HUES64 (cell line): ENCODE measurements at regions not wholly inside any gene's neighbourhood (a gene's known extent, or its start where the extent isn't known, plus 50 kb on each side); places are given as distances from the start of the nearest gene placed in this dataset.

Experiments
- H3K27ac ChIP-seq: 2 replicates; pipeline ENCODE4 v1.7.0; 2013; ENCODE audit warnings: low read depth, low read length, inconsistent platforms
- H3K27me3 ChIP-seq: 2 replicates; pipeline ENCODE4 v1.6.1; 2013; ENCODE audit warnings: mild to moderate bottlenecking, low read length; ENCODE audit not compliant: insufficient read depth
- H3K36me3 ChIP-seq: 2 replicates; pipeline ENCODE4 v1.6.1; 2013; ENCODE audit warnings: mild to moderate bottlenecking, low read length; ENCODE audit not compliant: insufficient read depth
- H3K4me1 ChIP-seq: 2 replicates; pipeline ENCODE4 v1.6.1; 2013; ENCODE audit warnings: mild to moderate bottlenecking, low read length, moderate library complexity; ENCODE audit not compliant: insufficient read depth
- H3K4me3 ChIP-seq: 2 replicates; pipeline ENCODE4 v1.5.1; 2013; ENCODE audit warnings: mild to moderate bottlenecking, low read length, moderate library complexity
- H3K9ac ChIP-seq: 2 replicates; pipeline ENCODE4 v1.6.1; 2013; ENCODE audit warnings: mild to moderate bottlenecking, low read depth, low read length
- H3K9me3 ChIP-seq: 2 replicates; pipeline ENCODE4 v1.6.1; 2013; ENCODE audit warnings: low read depth, low read length; ENCODE audit not compliant: insufficient read depth
- WGBS: fragments of 150-250, 120-280 bp; methylation state at CpG from one replicate; pipeline ENCODE4 v1.1.7; 2013; ENCODE audit warnings: missing lambda C conversion rate; 5-methylcytosine and 5-hydroxymethylcytosine counted together

GRCh38 chr6:144345451-144345850, 60.3 kb downstream of the UTRN start:
- no peaks in the 10 kb centered on the region for H3K9me3 ChIP-seq
- WGBS: 90% methylated on average over 4 of the region's 4 CpGs
- H3K4me3 ChIP-seq: no peak overlapping the region
- no peak overlapping the region for H3K27ac ChIP-seq
- H3K4me1 ChIP-seq: peaks cover 22% of the 10 kb centered on the region
- no peak overlapping the region for H3K9ac ChIP-seq
- no peaks in the 10 kb centered on the region for H3K27me3 ChIP-seq
- no peaks in the 10 kb centered on the region for H3K36me3 ChIP-seq

GRCh38 chr6:144346719-144347447, 61.7 kb downstream of the UTRN start:
- 93% methylated on average over 11 of the region's 11 CpGs for WGBS
- no peak overlapping the region for H3K27ac ChIP-seq
- H3K4me3 ChIP-seq: no peak overlapping the region

GRCh38 chr6:144347448-144347759, 62.3 kb downstream of the UTRN start:
- no peaks in the 10 kb centered on the region for H3K36me3 ChIP-seq
- H3K27ac ChIP-seq: no peak overlapping the region
- no peaks in the 10 kb centered on the region for H3K9me3 ChIP-seq
- H3K4me1 ChIP-seq: peaks cover 23% of the 10 kb centered on the region
- H3K4me3 ChIP-seq: no peak overlapping the region
- no peaks in the 10 kb centered on the region for H3K27me3 ChIP-seq
- H3K9ac ChIP-seq: no peak overlapping the region

More at GRCh38 chr6:144346719-144347447, 61.7 kb downstream of the UTRN start:
- H3K9me3 ChIP-seq: no peaks in the 10 kb centered on the region
- H3K9ac ChIP-seq: no peak overlapping the region
- H3K4me1 ChIP-seq: peaks cover 23% of the 10 kb centered on the region
- H3K36me3 ChIP-seq: no peaks in the 10 kb centered on the region
- no peaks in the 10 kb centered on the region for H3K27me3 ChIP-seq

GRCh38 chr6:144347933-144348332, 62.8 kb downstream of the UTRN start:
- Histone ChIP-seq H3K9me3 (no peaks in the 10 kb centered on the region), H3K36me3 (no peaks in the 10 kb centered on the region), H3K4me1 (peaks cover 23% of the 10 kb centered on the region), H3K4me3 (no peak overlapping the region), H3K27ac (no peak overlapping the region), H3K9ac (no peak overlapping the region), H3K27me3 (no peaks in the 10 kb centered on the region)
- WGBS: 84% methylated on average over 5 of the region's 5 CpGs

GRCh38 chr6:144349690-144350527, 64.8 kb downstream of the UTRN start:
- WGBS: 69% methylated on average over 5 of the region's 8 CpGs
- Histone ChIP-seq H3K4me1 (peaks cover 17% of the 10 kb centered on the region), H3K36me3 (no peaks in the 10 kb centered on the region), H3K4me3 (no peak overlapping the region), H3K27ac (no peak overlapping the region), H3K27me3 (no peaks in the 10 kb centered on the region), H3K9ac (no peak overlapping the region), H3K9me3 (no peaks in the 10 kb centered on the region)

GRCh38 chr6:144350528-144350880, 65.4 kb downstream of the UTRN start:
- H3K9me3 ChIP-seq: no peaks in the 10 kb centered on the region
- H3K4me1 ChIP-seq: peaks cover 17% of the 10 kb centered on the region
- no peak overlapping the region for H3K9ac ChIP-seq
- no peak overlapping the region for H3K27ac ChIP-seq
- H3K36me3 ChIP-seq: no peaks in the 10 kb centered on the region
- WGBS: 88% methylated on average over 2 of the region's 2 CpGs
- H3K4me3 ChIP-seq: no peak overlapping the region
- H3K27me3 ChIP-seq: no peaks in the 10 kb centered on the region

- Histone ChIP-seq H3K9ac (no peak overlapping the region), H3K27ac (no peak overlapping the region), H3K9me3 (no peaks in the 10 kb centered on the region), H3K27me3 (no peaks in the 10 kb centered on the region), H3K4me3 (no peak overlapping the region), H3K36me3 (no peaks in the 10 kb centered on the region), H3K4me1 (peaks cover 17% of the 10 kb centered on the region)
- WGBS: 94% methylated on average over 8 of the region's 8 CpGs
Measured at GRCh38 chr6:144351379-144352127, 66.4 kb downstream of the UTRN start.

GRCh38 chr6:144352331-144352730, 67.2 kb downstream of the UTRN start:
- no peaks in the 10 kb centered on the region for H3K36me3 ChIP-seq
- H3K27ac ChIP-seq: no peak overlapping the region
- WGBS: 100% methylated on average over 1 of the region's 2 CpGs
- no peak overlapping the region for H3K9ac ChIP-seq
- peaks cover 17% of the 10 kb centered on the region for H3K4me1 ChIP-seq
- no peaks in the 10 kb centered on the region for H3K9me3 ChIP-seq
- H3K27me3 ChIP-seq: no peaks in the 10 kb centered on the region
- no peak overlapping the region for H3K4me3 ChIP-seq

- H3K9ac ChIP-seq: no peak overlapping the region
- H3K4me3 ChIP-seq: no peak overlapping the region
- H3K9me3 ChIP-seq: no peaks in the 10 kb centered on the region
- 92% methylated on average over 5 of the region's 5 CpGs for WGBS
- H3K36me3 ChIP-seq: no peaks in the 10 kb centered on the region
- H3K4me1 ChIP-seq: peaks cover 17% of the 10 kb centered on the region
- H3K27ac ChIP-seq: no peak overlapping the region
- H3K27me3 ChIP-seq: no peaks in the 10 kb centered on the region
Measured at GRCh38 chr6:144353871-144354314, 68.8 kb downstream of the UTRN start.

GRCh38 chr6:144359783-144360182, 74.6 kb downstream of the UTRN start:
- no peaks in the 10 kb centered on the region for H3K9me3 ChIP-seq
- no peak overlapping the region for H3K27ac ChIP-seq
- H3K36me3 ChIP-seq: no peaks in the 10 kb centered on the region
- 92% methylated on average over 1 of the region's 1 CpG for WGBS
- peaks cover 5% of the 10 kb centered on the region for H3K4me1 ChIP-seq
- no peaks in the 10 kb centered on the region for H3K27me3 ChIP-seq
- no peak overlapping the region for H3K9ac ChIP-seq
- H3K4me3 ChIP-seq: no peak overlapping the region

- WGBS: 80% methylated on average over 4 of the region's 4 CpGs
- Histone ChIP-seq H3K9me3 (no peaks in the 10 kb centered on the region), H3K36me3 (no peaks in the 10 kb centered on the region), H3K4me3 (no peak overlapping the region), H3K27ac (no peak overlapping the region), H3K27me3 (no peaks in the 10 kb centered on the region), H3K4me1 (peaks cover 11% of the 10 kb centered on the region), H3K9ac (no peak overlapping the region)
Measured at GRCh38 chr6:144360401-144360800, 75.3 kb downstream of the UTRN start.
